ENCODE measurements at regions not wholly inside any gene's neighbourhood (a gene's known extent, or its start where the extent isn't known, plus 50 kb on each side); places are given as distances from the start of the nearest gene placed in this dataset.
A peak's percentile ranks its signal among the peaks of the same experiment; 100 is the strongest.

GRCh38 chr22:48949375-48950149 lies 878.1 kb downstream of the BRD1 start:
- no CpG with 5 or more reads among the region's 18 CpGs for WGBS, 2 donors (ENCODE audit: extremely low coverage in 2 of 2, insufficient read length in 2 of 2, insufficient replicate concordance in 1 of 2)
- no peak for DNase-seq (ENCODE audit: low spot score)
- peak overlapping the region; percentile 68 for H2AK5ac ChIP-seq (ENCODE audit: low read depth, low read length)

GRCh38 chr22:48948575-48949170 lies 879.0 kb downstream of the BRD1 start:
- no peak overlapping the region for H2BK12ac ChIP-seq (ENCODE audit: low read length)
- no peak overlapping the region for H4K8ac ChIP-seq (ENCODE audit: low read depth, low read length)
- no peak for DNase-seq (ENCODE audit: low spot score)
- H3K9me3 ChIP-seq (replicated peaks in 1 of 2; ENCODE audit: control insufficient read depth in 2 of 2, insufficient read depth in 1 of 2, low read depth in 1 of 2, low read length in 2 of 2): peaks cover 0 to 2% of the 10 kb centered on the region in 2 donors
- no peak overlapping the region for H2AK5ac ChIP-seq (ENCODE audit: low read depth, low read length)
- H3K4me1 ChIP-seq (ENCODE audit: control insufficient read depth in 2 of 2, insufficient read depth in 1 of 2, low read depth in 1 of 2, low read length in 2 of 2): peaks cover 0 to 4% of the 10 kb centered on the region in 2 donors
- H3K23ac ChIP-seq (ENCODE audit: low read depth, low read length, poor library complexity): no peak overlapping the region
- peak overlapping the region; percentile 49 for H3K18ac ChIP-seq (ENCODE audit: low read length)
- no peak overlapping the region for H2BK5ac ChIP-seq (ENCODE audit: low read length)
- H2AFZ ChIP-seq (ENCODE audit: low read length): no peak overlapping the region
- no peak overlapping the region for H2BK120ac ChIP-seq (ENCODE audit: low read depth, low read length)
- H3K27me3 ChIP-seq (ENCODE audit: control insufficient read depth in 3 of 3, insufficient read depth in 3 of 3, low read depth in 1 of 3, low read length in 3 of 3): no peaks in the 10 kb centered on the region
- no peak overlapping the region for H4K91ac ChIP-seq (ENCODE audit: low read depth, low read length, poor library complexity)
- no peaks in the 10 kb centered on the region for H3K79me1 ChIP-seq (ENCODE audit: low read depth, low read length)
- no peak overlapping the region for H3K4ac ChIP-seq (ENCODE audit: low read length)
- H2BK15ac ChIP-seq (ENCODE audit: low read length): no peak overlapping the region
- H3K27ac ChIP-seq (replicated peaks; ENCODE audit: low read length): no peak overlapping the region
- H3K36me3 ChIP-seq (replicated peaks in 1 of 2; ENCODE audit: control insufficient read depth in 2 of 2, insufficient read depth in 2 of 2, low read length in 2 of 2): no peaks in the 10 kb centered on the region
- no peak overlapping the region for H3K4me2 ChIP-seq (ENCODE audit: insufficient read depth, low read length, poor library complexity, severe bottlenecking)
- no CpG with 5 or more reads among the region's 6 CpGs for whole genome bisulfite sequencing, 2 donors (ENCODE audit: extremely low coverage in 2 of 2, insufficient read length in 2 of 2, insufficient replicate concordance in 1 of 2)
- no peak overlapping the region for H3K4me3 ChIP-seq (ENCODE audit: low read length in 2 of 2)
- peak overlapping the region; percentile 50 for H3K9ac ChIP-seq (ENCODE audit: low read depth, low read length, poor library complexity)
- no peak overlapping the region for H3K14ac ChIP-seq (ENCODE audit: low read length)

More at GRCh38 chr22:48949375-48950149, 878.1 kb downstream of the BRD1 start:
- no peaks in the 10 kb centered on the region for H3K36me3 ChIP-seq (replicated peaks in 1 of 2; ENCODE audit: control insufficient read depth in 2 of 2, insufficient read depth in 2 of 2, low read length in 2 of 2)
- H4K8ac ChIP-seq (ENCODE audit: low read depth, low read length): no peak overlapping the region
- H3K4me3 ChIP-seq (ENCODE audit: low read length in 2 of 2): no peak overlapping the region
- H3K4ac ChIP-seq (ENCODE audit: low read length): no peak overlapping the region
- H2BK15ac ChIP-seq (ENCODE audit: low read length): no peak overlapping the region
- no peak overlapping the region for H2BK120ac ChIP-seq (ENCODE audit: low read depth, low read length)
- H3K9me3 ChIP-seq (replicated peaks in 1 of 2; ENCODE audit: control insufficient read depth in 2 of 2, insufficient read depth in 1 of 2, low read depth in 1 of 2, low read length in 2 of 2): no peaks in the 10 kb centered on the region
- H3K14ac ChIP-seq (ENCODE audit: low read length): no peak overlapping the region
- no peaks in the 10 kb centered on the region for H3K27me3 ChIP-seq (ENCODE audit: control insufficient read depth in 3 of 3, insufficient read depth in 3 of 3, low read depth in 1 of 3, low read length in 3 of 3)
- H3K4me1 ChIP-seq (ENCODE audit: control insufficient read depth in 2 of 2, insufficient read depth in 1 of 2, low read depth in 1 of 2, low read length in 2 of 2): peaks cover 0 to 4% of the 10 kb centered on the region in 2 donors
- no peak overlapping the region for H3K4me2 ChIP-seq (ENCODE audit: insufficient read depth, low read length, poor library complexity, severe bottlenecking)
- H2BK12ac ChIP-seq (ENCODE audit: low read length): peak overlapping the region; percentile 80
- no peak overlapping the region for H4K91ac ChIP-seq (ENCODE audit: low read depth, low read length, poor library complexity)
- no peak overlapping the region for H3K9ac ChIP-seq (ENCODE audit: low read depth, low read length, poor library complexity)
- H2AFZ ChIP-seq (ENCODE audit: low read length): no peak overlapping the region
- H3K18ac ChIP-seq (ENCODE audit: low read length): peak overlapping the region; percentile 27
- peak overlapping the region; percentile 84 for H2BK5ac ChIP-seq (ENCODE audit: low read length)
- H3K79me1 ChIP-seq (ENCODE audit: low read depth, low read length): no peaks in the 10 kb centered on the region
- H3K27ac ChIP-seq (replicated peaks; ENCODE audit: low read length): no peak overlapping the region
- no peak overlapping the region for H3K23ac ChIP-seq (ENCODE audit: low read depth, low read length, poor library complexity)

GRCh38 chr22:48947636-48948035 lies 880.0 kb downstream of the BRD1 start:
- no peak overlapping the region for H3K4ac ChIP-seq (ENCODE audit: low read length)
- no peak overlapping the region for H3K4me3 ChIP-seq (ENCODE audit: low read length in 2 of 2)
- no peak overlapping the region for H3K18ac ChIP-seq (ENCODE audit: low read length)
- H3K79me1 ChIP-seq (ENCODE audit: low read depth, low read length): no peaks in the 10 kb centered on the region
- H2BK5ac ChIP-seq (ENCODE audit: low read length): no peak overlapping the region
- H3K23ac ChIP-seq (ENCODE audit: low read depth, low read length, poor library complexity): no peak overlapping the region
- H2BK12ac ChIP-seq (ENCODE audit: low read length): no peak overlapping the region
- no peak overlapping the region for H2AFZ ChIP-seq (ENCODE audit: low read length)
- H3K4me2 ChIP-seq (ENCODE audit: insufficient read depth, low read length, poor library complexity, severe bottlenecking): no peak overlapping the region
- no peaks in the 10 kb centered on the region for H3K36me3 ChIP-seq (replicated peaks in 1 of 2; ENCODE audit: control insufficient read depth in 2 of 2, insufficient read depth in 2 of 2, low read length in 2 of 2)
- no peak for DNase-seq (ENCODE audit: low spot score)
- no peak overlapping the region for H3K27ac ChIP-seq (replicated peaks; ENCODE audit: low read length)
- no peak overlapping the region for H4K8ac ChIP-seq (ENCODE audit: low read depth, low read length)
- H3K9ac ChIP-seq (ENCODE audit: low read depth, low read length, poor library complexity): no peak overlapping the region
- no CpG with 5 or more reads among the region's 5 CpGs for WGBS, 2 donors (ENCODE audit: extremely low coverage in 2 of 2, insufficient read length in 2 of 2, insufficient replicate concordance in 1 of 2)
- no peak overlapping the region for H4K91ac ChIP-seq (ENCODE audit: low read depth, low read length, poor library complexity)
- no peak overlapping the region for H3K14ac ChIP-seq (ENCODE audit: low read length)
- peaks cover 0 to 4% of the 10 kb centered on the region in 2 donors for H3K4me1 ChIP-seq (ENCODE audit: control insufficient read depth in 2 of 2, insufficient read depth in 1 of 2, low read depth in 1 of 2, low read length in 2 of 2)
- no peaks in the 10 kb centered on the region for H3K27me3 ChIP-seq (ENCODE audit: control insufficient read depth in 3 of 3, insufficient read depth in 3 of 3, low read depth in 1 of 3, low read length in 3 of 3)
- H2BK120ac ChIP-seq (ENCODE audit: low read depth, low read length): no peak overlapping the region
- H2AK5ac ChIP-seq (ENCODE audit: low read depth, low read length): no peak overlapping the region
- no peak overlapping the region for H2BK15ac ChIP-seq (ENCODE audit: low read length)
- peaks cover 0 to 2% of the 10 kb centered on the region in 2 donors for H3K9me3 ChIP-seq (replicated peaks in 1 of 2; ENCODE audit: control insufficient read depth in 2 of 2, insufficient read depth in 1 of 2, low read depth in 1 of 2, low read length in 2 of 2)
